ENCODE measurements at regions not wholly inside any gene's neighbourhood (a gene's known extent, or its start where the extent isn't known, plus 50 kb on each side); places are given as distances from the start of the nearest gene placed in this dataset.
"Not testable (repeated sequence)": the region's sequence is repeated elsewhere in the genome, so short reads cannot be mapped to it uniquely, and the experiment has no call there.

- H3K36me3 ChIP-seq (ENCODE audit: low read depth); in situ Hi-C loops (cut with MboI); H3K27ac ChIP-seq; H3K27me3 ChIP-seq (replicated peaks; ENCODE audit: insufficient read depth); H3K4me1 ChIP-seq (ENCODE audit: insufficient read depth); H3K4me3 ChIP-seq; H2AFZ ChIP-seq; H3K9me3 ChIP-seq (ENCODE audit: low read depth); H4K20me1 ChIP-seq (ENCODE audit: insufficient read depth); H3K9me2 ChIP-seq (ENCODE audit: insufficient read depth); H3F3A ChIP-seq (ENCODE audit: insufficient read depth); H3K79me2 ChIP-seq (ENCODE audit: insufficient read depth); DNase-seq; H3K9ac ChIP-seq; H3K4me2 ChIP-seq (ENCODE audit: unreplicated experiment): not testable (repeated sequence)
- WGBS, 2 experiments (ENCODE audit: low coverage in 1 of 2, low lambda C conversion rate in 2 of 2, missing lambda C conversion rate in 2 of 2), result 62 to 80% methylated on average over 4 to 6 of the region's 8 CpGs
Measured at GRCh38 chr9:64370344-64370743, 914.7 kb downstream of the FOXD4L5 start.

GRCh38 chr9:64369644-64370043, 915.4 kb downstream of the FOXD4L5 start:
- H3K4me2 ChIP-seq (ENCODE audit: unreplicated experiment); H3K4me1 ChIP-seq (ENCODE audit: insufficient read depth); H3K27me3 ChIP-seq (replicated peaks; ENCODE audit: insufficient read depth); H3K27ac ChIP-seq; H3K9ac ChIP-seq; H3K9me2 ChIP-seq (ENCODE audit: insufficient read depth); H3K79me2 ChIP-seq (ENCODE audit: insufficient read depth); H2AFZ ChIP-seq; in situ Hi-C loops (cut with MboI); H3K9me3 ChIP-seq (ENCODE audit: low read depth); H3K4me3 ChIP-seq; H4K20me1 ChIP-seq (ENCODE audit: insufficient read depth); H3K36me3 ChIP-seq (ENCODE audit: low read depth); H3F3A ChIP-seq (ENCODE audit: insufficient read depth); DNase-seq: not testable (repeated sequence)
- 2 to 3% methylated on average over 9 to 11 of the region's 31 CpGs for WGBS, 2 experiments (ENCODE audit: low coverage in 1 of 2, low lambda C conversion rate in 2 of 2, missing lambda C conversion rate in 2 of 2)

GRCh38 chr9:64369114-64369513, 915.9 kb downstream of the FOXD4L5 start:
- H3K4me3 ChIP-seq; H3K9ac ChIP-seq; in situ Hi-C loops (cut with MboI); H3K27me3 ChIP-seq (replicated peaks; ENCODE audit: insufficient read depth); H3K9me3 ChIP-seq (ENCODE audit: low read depth); H4K20me1 ChIP-seq (ENCODE audit: insufficient read depth); H3K79me2 ChIP-seq (ENCODE audit: insufficient read depth); H3K4me2 ChIP-seq (ENCODE audit: unreplicated experiment); DNase-seq; H3F3A ChIP-seq (ENCODE audit: insufficient read depth); H2AFZ ChIP-seq; H3K36me3 ChIP-seq (ENCODE audit: low read depth); H3K27ac ChIP-seq; H3K9me2 ChIP-seq (ENCODE audit: insufficient read depth); H3K4me1 ChIP-seq (ENCODE audit: insufficient read depth): not testable (repeated sequence)
- WGBS, 2 experiments (ENCODE audit: low coverage in 1 of 2, low lambda C conversion rate in 2 of 2, missing lambda C conversion rate in 2 of 2), result 1% methylated on average over 25 to 31 of the region's 44 CpGs

GRCh38 chr9:64368644-64368942, 916.4 kb downstream of the FOXD4L5 start:
- H3K36me3 ChIP-seq (ENCODE audit: low read depth); H3K4me2 ChIP-seq (ENCODE audit: unreplicated experiment); DNase-seq; H3K9me2 ChIP-seq (ENCODE audit: insufficient read depth); H3K9me3 ChIP-seq (ENCODE audit: low read depth); H3K4me1 ChIP-seq (ENCODE audit: insufficient read depth); in situ Hi-C loops (cut with MboI); H3K79me2 ChIP-seq (ENCODE audit: insufficient read depth); H3K27me3 ChIP-seq (replicated peaks; ENCODE audit: insufficient read depth); H3K9ac ChIP-seq; H3K4me3 ChIP-seq; H4K20me1 ChIP-seq (ENCODE audit: insufficient read depth); H2AFZ ChIP-seq; H3K27ac ChIP-seq; H3F3A ChIP-seq (ENCODE audit: insufficient read depth): not testable (repeated sequence)
- WGBS, 2 experiments (ENCODE audit: low coverage in 1 of 2, low lambda C conversion rate in 2 of 2, missing lambda C conversion rate in 2 of 2), result no CpG with 5 or more reads among the region's 16 CpGs

GRCh38 chr9:64367826-64368643, 917.0 kb downstream of the FOXD4L5 start:
- H3K9me3 ChIP-seq (ENCODE audit: low read depth); H3K36me3 ChIP-seq (ENCODE audit: low read depth); H3K4me1 ChIP-seq (ENCODE audit: insufficient read depth); in situ Hi-C loops (cut with MboI); H4K20me1 ChIP-seq (ENCODE audit: insufficient read depth); H3K27ac ChIP-seq; H2AFZ ChIP-seq; H3K9ac ChIP-seq; H3F3A ChIP-seq (ENCODE audit: insufficient read depth); H3K4me3 ChIP-seq; H3K4me2 ChIP-seq (ENCODE audit: unreplicated experiment); H3K9me2 ChIP-seq (ENCODE audit: insufficient read depth); H3K79me2 ChIP-seq (ENCODE audit: insufficient read depth); H3K27me3 ChIP-seq (replicated peaks; ENCODE audit: insufficient read depth): not testable (repeated sequence)
- WGBS, 2 experiments (ENCODE audit: low coverage in 1 of 2, low lambda C conversion rate in 2 of 2, missing lambda C conversion rate in 2 of 2), result 17 to 27% methylated on average over 17 to 26 of the region's 47 CpGs
- DNase-seq, result peak; percentile 0

Measured in GM23248 (cell line).